H1 (cell line): ENCODE measurements at regions not wholly inside any gene's neighbourhood (a gene's known extent, or its start where the extent isn't known, plus 50 kb on each side); places are given as distances from the start of the nearest gene placed in this dataset.
"Not testable (repeated sequence)": the region's sequence is repeated elsewhere in the genome, so short reads cannot be mapped to it uniquely, and the experiment has no call there.

Source experiments
- CTCF ChIP-seq, 3 experiments: IDR thresholded peaks; 1 replicate in 2 of 3; 2 replicates in 1 of 3; pipeline versions ENCODE4 v1.5.1 to v1.6.1; 2011; ENCODE audit warnings: low read length in 3 of 3, mild to moderate bottlenecking in 3 of 3, inconsistent platforms in 2 of 3, low read depth in 1 of 3, moderate library complexity in 1 of 3; ENCODE audit not compliant: insufficient read depth in 1 of 3; ENCODE audit errors: control extremely low read depth in 1 of 3
- POLR2A ChIP-seq, 2 experiments: IDR thresholded peaks; 1 replicate in 1 of 2; 2 replicates in 1 of 2; pipeline ENCODE4 v1.6.1; 2011; ENCODE audit warnings: low read depth in 2 of 2, low read length in 2 of 2, mild to moderate bottlenecking in 2 of 2; ENCODE audit errors: control extremely low read depth in 1 of 2
- POLR2AphosphoS5 ChIP-seq: IDR thresholded peaks from 2 replicates; pipeline ENCODE4 v1.6.1; 2011; ENCODE audit warnings: low read depth, low read length
- SIN3A ChIP-seq, 2 experiments: IDR thresholded peaks in 1 of 2; conservative IDR thresholded peaks in 1 of 2; 2 replicates each; pipeline ENCODE4 v1.6.1; 2011 to 2012; ENCODE audit warnings: low read length in 2 of 2, improper control_type of control experiment in 1 of 2, low read depth in 1 of 2, mild to moderate bottlenecking in 1 of 2
- TAF1 ChIP-seq: IDR thresholded peaks from 2 replicates; pipeline ENCODE4 v1.6.1; 2011; ENCODE audit warnings: mild to moderate bottlenecking, low read depth, low read length
- ZNF274 ChIP-seq: IDR thresholded peaks from 2 replicates; pipeline ENCODE4 v1.7.0; 2012; ENCODE audit warnings: low read length, borderline replicate concordance; ENCODE audit errors: extremely low read depth

- not testable (repeated sequence) for TF ChIP-seq ZNF274; POLR2AphosphoS5; POLR2A (IDR thresholded peaks at IDR 0.05; ENCODE audit: control extremely low read depth in 1 of 2, low read depth in 2 of 2, low read length in 2 of 2); TAF1; CTCF (IDR thresholded peaks at IDR 0.05; ENCODE audit: control extremely low read depth in 1 of 3, insufficient read depth in 1 of 3, low read depth in 1 of 3, low read length in 3 of 3); SIN3A (conservative IDR thresholded peaks at IDR 0.05 in 1 of 2, IDR thresholded peaks at IDR 0.05 in 1 of 2; ENCODE audit: low read depth in 1 of 2, low read length in 2 of 2)
These were observed 93.0 kb downstream of the ZNF783 start for GRCh38 chr7:149355035-149355389.
